PC-9 (cell line): ENCODE measurements at regions not wholly inside any gene's neighbourhood (a gene's known extent, or its start where the extent isn't known, plus 50 kb on each side); places are given as distances from the start of the nearest gene placed in this dataset.
A peak's percentile ranks its signal among the peaks of the same experiment; 100 is the strongest.

ENCODE experiments used
- EZH2 ChIP-seq: fragments of 200-600 bp; sonication (generic); IDR thresholded peaks from 2 replicates; pipeline ENCODE4 v1.8.0; 2017; ENCODE audit warnings: antibody characterized with exemption, low read depth
- TF ChIP-seq, protein P1 (sequence below): fragments of 200-600 bp; sonication (generic); conservative IDR thresholded peaks from 2 replicates; pipeline ENCODE4 v1.6.1; 2017; ENCODE audit warnings: mixed run types, antibody characterized with exemption, mild to moderate bottlenecking, moderate library complexity

DNA sequence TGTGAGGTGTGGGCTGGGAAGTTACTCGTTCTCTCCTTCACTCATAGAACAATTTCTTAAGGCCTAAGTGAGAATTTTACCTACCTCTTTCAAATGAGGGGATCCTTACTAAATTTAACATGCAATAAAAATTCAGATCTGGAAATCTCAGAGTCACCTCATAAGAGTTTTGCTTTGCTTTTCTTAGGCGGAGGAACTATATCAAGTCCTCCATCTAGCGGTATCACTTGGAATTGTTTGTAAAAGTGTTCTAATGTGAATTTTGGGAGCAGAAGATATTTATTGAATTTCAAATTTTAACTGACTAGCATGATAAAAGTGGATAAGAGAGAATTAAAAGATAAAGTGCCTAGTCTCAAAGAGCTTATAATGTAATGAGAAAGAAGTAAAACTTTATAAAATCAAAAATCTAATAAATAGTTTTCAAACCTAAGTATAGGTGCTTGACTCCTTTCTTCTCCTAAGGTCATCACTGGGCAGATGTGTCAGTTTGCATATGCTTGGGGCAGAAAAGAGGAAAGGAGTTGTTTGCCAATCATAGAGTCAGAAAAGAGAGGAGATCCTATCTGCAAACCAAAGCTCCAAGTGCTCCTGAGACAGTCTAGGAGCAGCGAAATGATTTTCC lies 145.7 kb upstream of the DAB2 start:
- TF ChIP-seq, protein P1, sequence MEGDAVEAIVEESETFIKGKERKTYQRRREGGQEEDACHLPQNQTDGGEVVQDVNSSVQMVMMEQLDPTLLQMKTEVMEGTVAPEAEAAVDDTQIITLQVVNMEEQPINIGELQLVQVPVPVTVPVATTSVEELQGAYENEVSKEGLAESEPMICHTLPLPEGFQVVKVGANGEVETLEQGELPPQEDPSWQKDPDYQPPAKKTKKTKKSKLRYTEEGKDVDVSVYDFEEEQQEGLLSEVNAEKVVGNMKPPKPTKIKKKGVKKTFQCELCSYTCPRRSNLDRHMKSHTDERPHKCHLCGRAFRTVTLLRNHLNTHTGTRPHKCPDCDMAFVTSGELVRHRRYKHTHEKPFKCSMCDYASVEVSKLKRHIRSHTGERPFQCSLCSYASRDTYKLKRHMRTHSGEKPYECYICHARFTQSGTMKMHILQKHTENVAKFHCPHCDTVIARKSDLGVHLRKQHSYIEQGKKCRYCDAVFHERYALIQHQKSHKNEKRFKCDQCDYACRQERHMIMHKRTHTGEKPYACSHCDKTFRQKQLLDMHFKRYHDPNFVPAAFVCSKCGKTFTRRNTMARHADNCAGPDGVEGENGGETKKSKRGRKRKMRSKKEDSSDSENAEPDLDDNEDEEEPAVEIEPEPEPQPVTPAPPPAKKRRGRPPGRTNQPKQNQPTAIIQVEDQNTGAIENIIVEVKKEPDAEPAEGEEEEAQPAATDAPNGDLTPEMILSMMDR = peak; percentile 94
- no peak for TF ChIP-seq EZH2
